HG02759 (cell line): ENCODE measurements at regions not wholly inside any gene's neighbourhood (a gene's known extent, or its start where the extent isn't known, plus 50 kb on each side); places are given as distances from the start of the nearest gene placed in this dataset.

Experiments
- ATAC-seq: cut with Tn5 transposase; IDR thresholded peaks from one replicate; pipeline ENCODE4 v1.9.1; 2021; ENCODE audit warnings: mild to moderate bottlenecking, moderate library complexity; ENCODE audit not compliant: unreplicated experiment

DNA sequence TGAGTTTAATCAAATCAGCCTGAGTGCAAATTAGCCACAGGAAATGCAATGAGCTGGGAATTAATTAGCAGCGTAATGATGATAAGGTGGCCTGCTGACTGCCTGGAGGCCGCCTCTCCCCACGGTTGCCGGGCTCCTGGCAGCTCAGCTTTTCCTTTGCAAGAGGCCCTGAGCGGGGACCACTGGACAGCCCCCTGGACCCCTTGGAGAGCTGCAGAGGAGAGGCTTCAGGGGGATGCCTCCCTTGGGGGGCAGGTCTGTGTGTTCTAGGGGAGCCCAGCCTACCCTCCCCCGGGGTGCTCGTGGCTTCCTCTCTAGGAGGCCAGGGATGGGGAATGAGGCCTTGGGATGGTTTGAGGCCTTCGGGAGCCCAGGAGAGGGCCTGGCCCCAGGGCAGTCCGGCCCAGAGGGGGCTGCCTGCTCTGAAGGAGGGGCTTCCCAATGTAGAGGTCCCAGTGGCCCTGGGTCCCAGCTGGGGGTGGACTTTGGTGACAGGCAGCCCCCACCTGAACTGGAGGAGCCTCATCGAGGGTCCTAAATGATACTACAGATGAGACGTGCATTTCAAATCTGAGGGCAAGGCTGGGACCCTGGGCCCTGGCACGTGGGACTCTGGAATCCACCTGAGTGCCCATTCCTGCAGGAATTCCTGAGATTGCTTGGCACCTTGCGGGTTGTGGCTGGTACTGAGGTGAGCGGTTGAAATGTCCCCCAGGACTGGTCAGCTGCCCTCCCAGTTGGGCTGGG lies 66.4 kb upstream of the BHLHE23 start:
- ATAC-seq = no peak

- ATAC-seq = no peak
These were observed 65.5 kb upstream of the BHLHE23 start for GRCh38 chr20:63072231-63072791.

DNA sequence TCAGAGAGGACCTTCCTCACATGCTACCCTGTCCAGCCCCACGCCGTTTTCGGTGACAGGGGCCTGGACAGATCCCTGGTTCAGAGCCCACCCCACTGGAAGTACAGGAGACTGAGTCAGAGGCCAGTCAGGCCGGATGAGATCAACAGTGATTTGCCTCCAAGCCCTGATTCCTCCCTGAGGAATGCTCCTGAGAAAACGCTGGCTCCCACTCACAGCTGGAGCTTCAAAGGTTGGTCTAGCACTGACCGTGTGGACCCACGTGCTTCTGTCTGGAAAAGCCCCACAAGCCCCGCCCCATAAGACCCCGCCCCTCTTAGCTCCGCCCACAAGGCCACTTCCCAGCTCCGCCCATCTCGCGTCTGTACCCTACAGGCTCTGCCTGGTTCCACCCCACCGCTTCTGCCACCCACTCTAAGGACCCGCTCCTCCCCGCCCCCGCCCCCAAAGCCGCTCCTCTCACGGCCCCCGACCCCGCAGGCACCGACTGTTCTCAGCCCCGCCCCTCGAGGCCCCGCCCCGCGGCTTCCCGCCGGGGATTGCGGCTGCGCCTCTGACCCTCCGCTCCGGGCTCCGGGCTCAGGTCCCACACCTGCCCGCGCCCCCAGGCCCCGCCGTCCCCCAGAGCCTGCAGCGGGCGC lies 64.9 kb upstream of the BHLHE23 start:
- no peak for ATAC-seq

GRCh38 chr20:63070771-63071540 lies 64.2 kb upstream of the BHLHE23 start:
- ATAC-seq = no peak

GRCh38 chr20:63070301-63070625 lies 63.5 kb upstream of the BHLHE23 start:
- ATAC-seq = no peak

DNA sequence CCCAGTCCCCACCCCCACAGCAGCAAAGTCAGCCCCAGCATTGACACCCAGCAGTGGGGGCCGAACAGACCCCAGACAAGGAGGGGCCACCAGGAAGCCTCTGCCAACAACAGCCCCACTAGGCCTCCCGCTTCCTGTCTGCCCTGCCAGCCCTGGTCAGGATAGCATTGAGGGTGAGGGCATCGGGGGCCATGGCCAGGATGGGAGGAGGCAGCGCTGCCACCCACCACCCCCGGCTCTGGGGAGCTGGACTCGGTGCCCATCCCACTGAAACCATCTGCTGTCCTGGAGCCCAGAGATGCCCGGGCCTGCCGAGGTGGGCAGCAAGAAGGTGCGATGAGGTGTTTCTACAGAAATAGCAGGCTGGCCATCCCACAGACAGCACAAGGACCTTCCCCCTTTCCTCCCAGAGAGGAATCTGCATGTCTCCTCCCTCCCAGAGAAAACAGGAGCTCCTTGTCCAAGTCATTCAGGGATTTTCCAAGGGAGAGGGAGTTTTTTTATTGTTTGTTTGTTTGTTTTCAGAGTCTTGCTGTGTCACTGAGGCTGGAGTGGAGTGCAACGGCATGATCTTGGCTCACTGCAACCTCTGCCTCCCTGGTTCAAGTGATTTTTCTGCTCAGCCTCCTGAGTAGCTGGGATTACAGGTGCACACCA lies 62.1 kb upstream of the BHLHE23 start:
- no peak for ATAC-seq

- no peak for ATAC-seq
These were observed 61.2 kb upstream of the BHLHE23 start for GRCh38 chr20:63067721-63068560.

- no peak for ATAC-seq
These were observed 60.5 kb upstream of the BHLHE23 start for GRCh38 chr20:63067266-63067635.

GRCh38 chr20:63066506-63067265 lies 59.9 kb upstream of the BHLHE23 start:
- no peak for ATAC-seq

- ATAC-seq = no peak
These were observed 59.1 kb upstream of the BHLHE23 start for GRCh38 chr20:63065911-63066310.

GRCh38 chr20:63064745-63065711 lies 58.3 kb upstream of the BHLHE23 start:
- no peak for ATAC-seq

DNA sequence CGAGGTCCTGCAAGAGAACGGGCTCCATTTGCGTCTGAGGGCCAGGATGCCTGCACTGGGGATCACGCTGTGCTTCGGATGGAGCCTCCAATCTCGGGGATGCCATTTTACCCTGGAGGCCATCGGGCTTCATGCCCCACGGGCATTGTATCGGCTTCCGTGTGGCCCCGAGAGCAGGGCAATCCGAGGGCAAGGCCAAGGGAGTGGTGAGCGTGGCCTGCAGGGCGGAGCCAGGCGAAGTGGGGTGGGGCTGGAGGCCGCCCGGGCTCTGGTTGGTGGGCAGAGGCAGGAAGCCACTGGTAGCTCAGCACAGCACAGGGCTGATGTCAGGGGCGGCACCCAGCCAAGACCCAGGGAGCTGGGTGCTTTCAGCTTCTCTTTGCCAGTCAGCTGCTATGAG lies 57.5 kb upstream of the BHLHE23 start:
- no peak for ATAC-seq

DNA sequence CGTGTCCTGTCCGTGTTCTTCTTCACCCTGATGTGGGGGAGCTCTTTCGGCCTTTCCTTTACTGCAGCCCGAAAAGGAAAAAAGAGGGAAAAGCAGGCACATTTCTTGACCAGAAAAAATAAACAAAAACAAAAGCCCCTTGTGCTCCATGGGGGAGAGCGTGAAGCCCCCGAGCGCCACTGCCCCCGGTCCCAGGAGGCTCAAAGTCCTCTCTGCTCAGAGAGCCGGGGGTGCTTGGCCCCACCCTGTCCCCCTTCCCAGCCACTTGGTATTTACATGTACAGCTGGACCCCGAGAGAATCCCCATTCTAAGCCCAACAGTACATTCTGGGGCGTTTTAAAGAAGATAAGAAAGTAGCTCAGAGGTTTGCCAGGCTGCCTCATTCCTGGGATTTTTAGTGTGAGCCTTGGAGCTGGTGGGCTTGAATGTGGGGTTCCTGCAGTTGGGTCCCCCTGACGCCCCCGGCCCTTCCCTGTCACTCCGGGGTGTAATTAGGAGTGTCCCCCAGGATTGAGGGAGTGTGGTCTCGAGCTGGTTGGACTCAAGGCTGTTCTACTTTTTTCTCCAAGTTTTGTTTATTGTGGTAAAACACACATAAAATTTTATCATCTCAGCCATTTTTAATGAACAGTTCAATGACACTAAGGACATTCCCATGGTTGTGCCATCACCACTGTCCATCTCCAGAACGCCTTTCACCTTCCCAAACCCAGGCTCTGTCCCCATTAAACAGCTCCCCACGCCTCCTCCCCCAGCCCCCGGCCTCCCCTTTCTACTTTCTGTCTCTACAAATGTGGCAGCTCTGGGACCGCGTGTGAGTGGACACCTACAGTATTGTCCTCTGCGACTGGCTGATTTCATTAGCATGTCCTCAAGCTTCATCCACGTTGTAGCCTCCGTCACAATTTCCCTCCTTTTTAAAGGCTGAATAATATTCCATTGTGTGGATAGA lies 55.7 kb upstream of the BHLHE23 start:
- no peak for ATAC-seq

DNA sequence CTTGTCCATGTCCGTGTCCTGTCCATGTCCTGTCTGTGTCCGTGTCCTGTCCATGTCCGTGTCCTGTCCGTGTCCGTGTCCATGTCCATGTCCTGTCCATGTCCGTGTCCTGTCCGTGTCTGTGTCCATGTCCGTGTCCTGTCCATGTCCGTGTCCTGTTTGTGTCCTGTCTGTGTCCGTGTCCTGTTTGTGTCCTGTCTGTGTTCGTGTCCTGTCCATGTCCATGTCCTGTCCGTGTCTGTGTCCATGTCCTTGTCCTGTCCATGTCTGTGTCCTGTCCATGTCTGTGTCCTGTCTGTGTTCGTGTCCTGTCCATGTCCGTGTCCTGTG lies 55.0 kb upstream of the BHLHE23 start:
- ATAC-seq = no peak

GRCh38 chr20:63061051-63061770 lies 54.4 kb upstream of the BHLHE23 start:
- no peak for ATAC-seq

- no peak for ATAC-seq
These were observed 53.6 kb upstream of the BHLHE23 start for GRCh38 chr20:63060057-63060991.
